GM18499 (cell line): ENCODE measurements at regions not wholly inside any gene's neighbourhood (a gene's known extent, or its start where the extent isn't known, plus 50 kb on each side); places are given as distances from the start of the nearest gene placed in this dataset.

ENCODE experiments used
- ATAC-seq: cut with Tn5 transposase; IDR thresholded peaks from one replicate; pipeline ENCODE4 v1.9.1; 2021; ENCODE audit warnings: moderate number of reproducible peaks; ENCODE audit not compliant: insufficient read depth, unreplicated experiment

DNA sequence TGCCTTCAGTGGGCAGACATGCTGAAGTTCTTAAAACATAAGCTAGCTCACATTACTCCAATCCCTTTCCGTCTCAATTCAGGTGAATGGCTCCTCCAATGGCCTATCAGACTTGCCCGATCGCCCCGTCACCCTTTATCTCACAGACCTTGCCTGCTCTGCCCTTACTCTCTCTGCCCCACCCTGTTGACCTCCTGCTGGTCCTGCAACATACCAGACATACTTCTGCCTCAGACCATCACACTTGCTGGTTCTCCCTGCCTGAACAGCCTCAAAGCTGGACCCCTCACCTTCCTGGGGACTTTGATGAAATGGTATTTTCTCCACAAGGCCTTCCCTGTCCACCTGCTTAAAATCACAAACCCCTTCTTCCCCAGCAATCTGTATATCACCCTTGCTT, 340.1 kb upstream of the NR3C2 start:
- ATAC-seq, result no peak

DNA sequence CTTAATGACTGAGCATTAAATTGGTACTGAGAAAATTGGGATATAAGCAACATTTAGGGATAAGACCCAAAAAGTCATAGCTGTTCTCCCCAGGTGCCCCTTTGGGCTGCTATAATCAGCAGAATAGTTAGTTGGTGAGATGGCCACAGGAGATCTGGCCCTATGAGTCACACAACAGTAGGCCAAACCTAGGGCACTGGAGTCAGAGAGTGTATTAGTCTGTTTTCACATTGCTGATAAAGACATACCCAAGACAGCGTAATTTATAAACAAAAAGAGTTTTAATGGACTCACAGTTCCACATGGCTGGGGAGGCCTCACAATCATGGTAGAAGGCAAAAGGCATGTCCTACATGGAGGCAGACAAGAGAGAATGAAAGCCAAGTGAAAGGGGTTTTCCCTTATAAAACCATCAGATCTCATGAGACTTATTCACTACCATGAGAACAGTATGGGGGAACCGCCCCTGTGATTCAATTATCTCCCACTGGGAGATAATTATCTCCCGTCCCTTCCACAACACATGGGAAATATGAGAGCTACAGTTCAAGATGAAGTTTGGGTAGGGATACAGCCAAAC, 338.3 kb upstream of the NR3C2 start:
- no peak for ATAC-seq

DNA sequence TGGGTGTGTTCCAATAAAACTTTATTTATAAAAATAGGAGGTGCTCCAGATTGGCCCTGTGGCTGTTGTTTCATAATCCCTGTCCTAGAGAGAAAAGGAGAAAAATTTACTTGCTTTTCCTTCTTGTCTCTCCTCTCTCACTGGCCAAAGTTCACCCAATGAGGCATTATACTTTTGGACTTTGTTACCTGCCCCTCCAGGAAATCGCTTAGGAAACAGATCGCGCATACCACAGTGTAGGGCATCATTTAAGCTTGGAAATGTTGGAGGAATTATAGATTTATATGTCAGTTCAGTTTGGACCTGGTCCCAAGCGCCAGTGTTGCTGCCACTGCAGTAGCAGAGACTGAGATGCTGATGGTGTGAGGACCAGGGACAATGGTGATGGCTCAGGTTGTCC, 337.6 kb upstream of the NR3C2 start:
- no peak for ATAC-seq

DNA sequence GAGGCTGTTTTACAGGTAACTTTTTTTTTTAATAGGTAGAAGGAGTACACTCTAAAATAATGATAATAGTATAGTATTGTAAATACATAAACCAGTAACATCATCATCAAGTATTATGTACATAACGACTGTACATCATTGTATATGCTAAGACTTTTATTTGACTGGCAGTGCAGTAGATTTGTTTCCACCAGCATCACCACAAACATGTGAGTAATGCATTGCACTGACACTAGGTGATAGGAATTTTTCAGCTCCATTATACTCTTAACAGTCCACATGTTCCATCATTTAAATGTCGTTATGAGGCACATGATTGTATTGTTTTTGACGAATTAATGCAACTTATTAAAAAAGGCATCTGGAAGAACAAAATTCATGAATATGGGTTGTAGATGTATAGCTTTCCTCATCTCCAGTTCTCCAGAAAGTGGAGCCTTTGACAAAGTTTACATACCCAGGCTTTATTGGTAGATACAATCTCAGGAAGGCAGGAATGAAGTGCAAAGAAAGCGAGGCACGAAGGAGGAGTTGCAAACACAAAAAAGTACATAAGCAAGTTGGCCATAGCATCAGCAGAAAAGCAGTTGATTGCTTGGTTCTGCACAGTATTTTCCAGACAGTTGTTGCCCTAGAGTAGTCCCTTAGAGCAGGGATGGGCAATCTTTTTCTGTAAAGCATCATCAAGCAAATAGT, 336.9 kb upstream of the NR3C2 start:
- no peak for ATAC-seq

DNA sequence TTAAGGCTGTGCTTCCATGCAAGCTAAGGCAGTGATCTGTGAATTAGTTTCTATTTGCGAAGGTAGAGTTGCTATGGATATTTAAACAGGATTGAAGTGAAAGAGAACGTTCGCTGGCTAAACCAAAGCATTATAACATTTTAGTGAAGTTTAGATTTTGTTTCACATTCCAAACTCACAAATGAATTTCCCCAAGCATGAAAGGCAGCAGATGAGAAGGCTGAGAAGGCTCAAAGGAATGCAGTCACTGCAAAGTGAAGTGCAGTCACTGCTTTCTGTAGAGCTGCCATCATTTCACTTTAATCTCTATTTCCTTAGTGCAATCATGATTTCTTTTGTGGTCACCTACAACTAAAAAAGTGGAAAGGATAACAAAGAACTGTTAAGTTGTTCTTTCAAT, 334.7 kb upstream of the NR3C2 start:
- ATAC-seq, result no peak

DNA sequence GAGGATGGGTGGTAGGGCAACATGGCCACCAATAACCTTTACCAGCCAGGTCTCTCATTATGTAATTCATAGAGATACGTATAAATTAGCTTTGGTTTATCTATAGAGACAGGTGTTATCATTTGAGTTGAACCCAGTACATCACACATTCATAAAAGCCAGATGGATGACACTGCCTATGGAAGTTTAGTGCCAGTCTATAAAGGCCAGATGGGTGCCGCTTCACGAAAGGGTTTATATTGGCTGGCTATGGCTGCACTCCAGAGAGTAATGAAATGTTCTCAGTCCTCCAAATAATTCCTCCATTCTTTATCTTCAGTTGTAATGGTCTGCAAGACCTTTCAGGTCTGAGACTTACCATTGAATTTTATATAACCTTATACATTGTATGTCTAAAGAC, 331.9 kb upstream of the NR3C2 start:
- ATAC-seq, result no peak

DNA sequence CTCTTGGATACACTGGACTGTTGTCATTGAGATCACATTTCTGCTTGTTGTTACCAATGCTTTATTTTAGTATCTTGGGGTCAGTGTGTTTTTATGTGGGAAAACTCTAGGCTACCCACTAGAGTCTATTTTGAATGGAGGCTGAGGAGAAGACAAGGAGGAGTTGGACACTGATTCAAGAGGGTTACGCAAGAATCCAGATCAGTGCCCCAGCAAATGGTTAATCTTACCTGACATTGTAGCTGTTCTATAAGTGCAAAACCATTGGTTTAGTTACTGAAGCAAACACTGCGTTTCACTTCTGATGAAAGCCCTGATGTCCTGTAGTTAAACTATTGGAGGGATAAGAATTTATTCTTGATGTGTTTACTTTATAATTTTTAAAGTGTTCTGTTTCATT, 331.1 kb upstream of the NR3C2 start:
- ATAC-seq, result no peak

DNA sequence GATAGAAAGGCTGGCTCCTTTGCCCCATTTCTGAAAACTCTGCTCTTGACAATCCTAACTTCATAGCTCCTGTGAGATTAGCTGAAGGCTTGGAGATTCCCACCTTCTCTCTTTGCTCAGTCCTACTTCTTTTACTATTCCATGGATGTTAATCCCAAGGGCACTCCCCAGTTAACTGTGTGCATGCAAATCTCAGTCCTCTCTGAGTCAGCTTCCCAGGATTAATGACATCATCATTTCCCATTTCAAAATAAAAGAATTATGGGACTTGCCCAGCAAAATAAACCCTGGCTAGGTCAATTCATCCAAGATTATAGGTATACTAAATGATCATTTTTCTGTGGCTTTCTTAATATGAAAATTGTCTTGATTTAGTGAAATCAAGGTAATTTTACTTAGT, 328.6 kb upstream of the NR3C2 start:
- ATAC-seq, result no peak

DNA sequence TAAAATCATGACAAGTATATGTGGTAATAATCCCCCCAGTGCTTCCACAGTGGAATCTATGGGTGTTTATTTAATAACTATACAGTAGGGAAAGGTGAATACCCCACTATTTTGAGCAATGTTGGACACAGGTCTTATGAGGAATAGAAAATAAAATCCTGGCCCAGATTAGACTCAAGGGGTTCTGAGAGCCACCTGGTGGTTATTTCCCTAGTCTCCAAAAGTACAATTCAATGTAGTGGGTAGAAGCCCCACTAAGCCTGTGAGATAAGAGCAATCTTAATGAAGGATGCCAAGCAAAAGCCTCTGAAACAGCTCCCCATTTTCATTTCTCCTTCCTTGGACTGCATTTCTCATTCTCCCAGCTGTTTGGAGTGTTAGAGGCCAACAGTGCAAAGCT, 328.2 kb upstream of the NR3C2 start:
- ATAC-seq, result no peak

DNA sequence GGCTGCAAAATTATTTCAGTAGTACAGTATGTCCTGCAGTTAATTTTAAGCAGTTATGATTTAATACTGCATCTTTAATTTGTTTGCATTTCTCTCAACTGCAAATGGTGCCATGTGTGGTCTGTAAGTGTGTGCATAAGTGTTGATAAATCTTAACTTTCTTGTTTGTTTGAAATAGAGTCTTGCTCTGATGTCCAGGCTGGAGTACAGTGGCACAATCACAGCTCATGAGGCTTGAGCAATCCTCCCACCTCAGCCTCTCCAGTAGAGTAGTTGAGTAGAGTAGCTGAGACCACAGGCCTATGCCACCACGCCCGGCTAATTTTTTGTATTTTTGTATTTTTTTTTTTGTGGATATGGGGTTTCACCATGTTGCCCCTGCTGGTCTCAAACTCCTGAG, 322.5 kb upstream of the NR3C2 start:
- no peak for ATAC-seq

DNA sequence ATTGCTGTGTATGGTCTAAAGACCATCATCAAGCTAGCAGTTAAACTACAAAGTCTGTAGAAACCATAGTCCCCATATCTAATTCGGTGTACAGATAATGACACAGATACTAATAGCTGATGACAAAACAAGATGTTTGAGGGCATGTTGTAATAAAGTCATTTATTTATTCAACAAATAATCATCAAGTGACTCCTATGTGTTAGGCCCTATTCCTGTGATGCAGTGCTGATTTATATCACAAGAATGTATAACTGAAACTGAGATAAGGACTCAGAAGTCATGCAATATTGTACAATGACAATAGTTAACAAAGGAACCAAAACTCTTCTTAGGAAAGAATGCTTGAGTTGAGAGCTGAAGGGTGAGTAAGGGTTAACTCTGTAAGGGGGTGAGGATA, 315.0 kb upstream of the NR3C2 start:
- ATAC-seq, result no peak

DNA sequence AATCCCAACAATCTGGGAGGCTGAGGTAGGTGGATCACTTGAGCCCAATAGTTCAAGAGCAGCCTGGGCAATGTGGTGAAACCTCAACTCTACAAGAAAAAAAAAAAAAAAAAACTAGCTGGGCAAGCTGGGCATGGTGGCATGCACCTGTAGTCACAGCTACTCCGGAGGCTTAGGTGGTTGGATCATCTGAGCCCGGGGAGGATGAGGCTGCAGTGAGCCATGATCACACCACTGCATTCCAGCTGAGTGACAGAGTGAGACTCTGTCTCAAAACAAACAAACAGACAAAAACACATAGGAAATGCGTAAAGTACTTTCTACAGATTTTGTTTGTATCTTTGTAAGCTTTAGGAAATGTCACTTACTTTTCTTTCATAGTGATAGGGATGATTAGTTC, 307.2 kb upstream of the NR3C2 start:
- no peak for ATAC-seq

DNA sequence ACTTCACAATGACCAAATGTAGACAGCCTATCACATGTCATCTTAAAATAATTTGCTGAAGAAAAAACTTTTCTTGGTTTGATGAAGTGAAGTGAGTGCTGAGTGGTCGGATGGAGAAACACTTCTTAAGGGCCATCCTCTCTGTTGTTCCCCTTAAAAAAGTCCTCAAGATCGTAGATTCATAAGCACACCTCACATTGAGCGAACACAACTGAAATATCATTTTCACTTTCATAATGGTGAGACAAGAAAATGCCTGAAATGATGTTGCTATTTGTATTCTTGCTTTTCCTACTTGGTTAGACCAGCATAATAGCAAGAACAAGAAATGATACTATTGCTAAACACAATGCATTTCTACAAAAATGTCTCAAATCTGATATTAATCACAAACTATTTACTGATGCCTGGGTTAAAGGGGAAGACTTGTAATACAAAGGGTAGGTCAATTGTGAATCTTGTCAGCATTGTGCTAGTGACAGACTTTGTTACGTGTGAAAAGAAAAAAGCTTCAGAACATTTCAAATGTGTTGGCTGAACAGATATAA, 305.6 kb upstream of the NR3C2 start:
- no peak for ATAC-seq

DNA sequence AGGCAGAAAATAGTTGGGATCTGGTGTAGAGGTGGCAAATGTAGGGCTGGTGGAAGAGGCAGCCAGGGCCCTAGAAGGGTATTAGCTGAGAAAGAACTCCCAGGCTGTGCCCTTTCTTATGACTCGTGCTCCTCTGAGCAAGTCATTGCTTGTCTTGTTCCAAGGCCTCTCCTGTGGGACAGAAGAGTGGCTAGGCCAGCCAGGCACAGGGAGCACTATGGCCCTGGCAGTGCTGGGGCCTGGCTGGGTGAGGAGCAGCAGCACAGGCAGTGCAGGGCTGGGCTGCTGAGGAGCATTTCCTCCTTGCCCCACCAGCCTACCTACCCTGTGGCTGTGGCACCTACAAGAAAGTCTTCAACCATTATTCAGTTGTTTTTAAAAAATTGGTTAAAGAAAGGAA, 298.5 kb upstream of the NR3C2 start:
- ATAC-seq, result no peak

DNA sequence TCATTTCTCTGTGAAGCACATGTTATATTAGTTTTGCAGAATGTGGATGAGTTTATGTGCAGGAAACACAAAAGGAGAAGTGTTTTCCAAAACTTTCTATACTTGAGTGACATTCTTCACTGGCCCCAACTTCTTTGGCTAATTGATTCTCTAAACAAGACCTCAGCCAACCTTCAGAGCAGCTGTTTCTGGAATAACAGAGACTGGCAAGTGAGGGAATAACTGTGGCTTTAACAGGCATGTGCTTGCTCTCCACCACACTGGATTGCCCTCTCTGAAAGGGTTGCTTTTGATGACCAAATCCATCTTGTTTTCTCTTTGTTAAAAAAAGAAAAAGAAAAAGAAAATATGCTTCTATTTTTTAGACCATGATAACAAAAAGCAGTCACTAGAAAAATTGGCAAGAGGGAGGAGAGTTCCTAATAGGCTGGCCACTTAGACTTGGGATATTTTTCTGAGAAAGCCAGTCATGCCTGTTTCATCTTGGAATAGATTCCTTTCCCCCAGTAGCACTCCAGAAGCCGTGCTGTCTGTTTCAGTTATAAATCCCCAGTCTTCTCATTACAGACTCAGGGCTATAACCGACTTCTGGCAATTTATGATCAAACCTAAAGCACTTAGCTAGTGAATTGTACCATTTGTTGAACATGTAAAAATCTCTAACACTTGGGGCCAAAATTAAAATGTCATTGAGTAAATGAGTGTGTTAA, 295.0 kb upstream of the NR3C2 start:
- ATAC-seq, result no peak

DNA sequence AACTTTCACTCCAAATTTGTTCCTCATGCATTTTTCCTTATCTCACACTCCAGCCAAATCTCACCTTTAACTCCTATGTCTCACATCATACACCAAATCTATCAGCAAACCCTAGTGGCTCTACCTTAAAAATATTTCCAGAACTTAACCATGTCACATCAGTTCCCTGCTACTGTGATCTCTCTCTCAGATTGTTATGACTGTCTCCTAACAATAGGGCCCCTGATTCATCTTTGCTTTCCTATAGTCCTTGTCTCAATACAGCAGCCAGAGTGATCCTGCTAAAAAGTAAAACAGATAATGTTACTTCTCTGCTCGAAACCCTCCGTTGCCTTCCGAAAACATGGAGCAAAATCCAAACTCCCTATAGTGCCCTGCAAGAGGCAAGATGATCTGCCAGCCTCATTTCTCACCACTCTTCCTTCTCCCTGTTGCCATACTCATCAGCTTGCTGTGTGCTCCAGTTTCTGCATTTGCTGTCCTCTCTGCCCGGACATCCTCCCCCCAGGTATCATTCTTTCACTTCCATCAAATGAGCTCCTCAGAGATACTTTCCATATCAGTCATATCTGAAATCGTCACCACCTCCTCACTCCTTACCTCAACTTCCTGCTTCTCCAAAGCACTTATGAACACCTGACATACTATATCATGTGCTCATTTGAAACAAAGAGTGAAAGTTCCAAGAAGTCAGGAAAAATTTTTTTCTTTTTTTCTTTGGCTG, 293.4 kb upstream of the NR3C2 start:
- peak; percentile 94 for ATAC-seq

DNA sequence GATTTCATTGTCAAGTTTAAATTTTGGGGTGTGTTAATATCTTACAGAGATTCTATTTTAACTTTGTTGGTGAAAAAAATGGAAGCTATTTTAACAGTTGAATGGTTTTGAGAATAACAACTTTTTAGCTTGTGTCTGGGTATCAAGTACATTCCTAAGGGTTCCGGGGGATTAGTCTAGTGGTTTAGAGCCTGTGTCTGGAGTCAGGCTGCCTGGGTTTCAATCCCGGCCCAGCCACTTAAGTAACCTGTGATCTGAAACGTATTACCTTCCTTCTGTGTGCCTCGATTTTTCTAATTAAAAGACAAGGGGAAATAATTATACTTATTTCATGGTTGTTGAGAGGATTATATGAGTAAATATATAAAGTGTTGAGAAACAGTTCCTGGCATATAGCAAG, 288.6 kb upstream of the NR3C2 start:
- no peak for ATAC-seq

DNA sequence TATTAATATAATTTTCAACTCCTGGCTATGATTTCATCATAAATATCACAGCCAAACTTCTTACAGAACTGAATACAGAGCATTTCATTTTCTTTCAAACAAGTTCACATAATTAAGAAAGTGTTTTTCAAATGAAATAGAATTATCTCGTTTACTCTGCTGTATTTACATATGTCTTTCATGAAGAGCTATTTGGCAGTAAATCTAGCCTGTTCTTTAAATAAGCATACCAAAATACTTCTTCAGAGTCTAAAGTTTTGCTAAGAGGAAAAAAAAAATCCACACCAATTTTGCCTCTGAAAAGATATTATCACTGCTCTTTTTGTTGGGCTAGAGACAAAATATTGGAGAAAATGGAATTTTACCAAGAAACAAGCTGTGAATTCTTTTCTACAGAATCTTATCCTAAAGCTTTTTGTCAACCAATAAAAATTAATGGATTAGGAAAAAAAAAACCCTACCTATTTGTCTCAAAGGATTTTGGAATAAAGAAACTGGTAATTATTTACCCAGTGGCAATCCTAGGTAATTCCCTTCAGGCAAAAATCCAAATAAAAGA, 287.9 kb upstream of the NR3C2 start:
- no peak for ATAC-seq

DNA sequence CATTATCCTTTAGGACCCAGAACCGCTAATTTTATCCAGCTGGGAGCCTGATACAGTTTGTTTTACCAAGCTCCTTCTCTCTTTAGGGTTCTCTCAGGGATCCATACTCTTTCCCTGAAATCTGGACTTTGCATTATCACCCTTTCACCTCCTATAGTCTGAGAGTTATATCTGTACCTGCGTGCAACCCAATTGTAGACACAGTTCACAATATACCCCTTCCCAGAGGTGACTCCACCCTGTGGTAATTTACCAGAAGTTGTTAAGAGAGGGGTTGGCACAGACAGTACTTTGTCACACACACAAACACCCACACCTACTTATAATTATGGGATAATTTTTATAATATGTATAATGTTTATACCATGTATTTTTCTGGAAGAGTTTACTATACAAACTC, 275.8 kb upstream of the NR3C2 start:
- ATAC-seq, result no peak

DNA sequence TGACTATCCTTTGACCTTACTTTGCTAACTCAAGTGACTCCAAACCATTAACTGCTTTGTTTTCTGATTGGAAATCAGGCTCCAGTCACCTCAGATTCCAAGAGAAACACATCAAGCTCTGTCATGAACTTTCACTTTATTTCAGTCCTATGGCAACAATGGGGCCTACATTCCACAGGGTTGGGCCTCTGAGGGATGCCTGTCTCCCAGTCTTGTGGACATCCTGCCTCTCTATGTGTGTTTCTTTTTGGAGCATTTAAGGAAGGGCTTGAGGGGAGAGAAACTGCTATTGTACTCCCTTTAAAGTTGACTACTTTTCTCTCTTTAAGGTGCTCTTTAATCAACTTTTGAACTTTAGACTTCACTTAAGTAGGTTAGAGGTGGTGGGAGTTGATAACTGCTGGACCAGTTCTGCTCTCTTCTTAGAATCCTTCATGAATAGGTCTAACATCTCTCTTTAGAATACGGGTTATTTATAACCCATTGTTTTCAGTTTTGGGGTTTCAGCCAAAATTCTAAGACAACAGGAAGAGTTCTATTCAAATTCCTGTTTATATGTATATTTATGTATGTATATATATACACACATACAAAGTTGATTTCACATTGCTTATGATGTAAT, 274.3 kb upstream of the NR3C2 start:
- no peak for ATAC-seq
